T-helper 2 cell treated with Interferon-gamma antibody and Interleukin-4, amounts not matched to agents 5 μg/mL and 100 μg/mL, for 36 hours (primary cell): ENCODE measurements at regions not wholly inside any gene's neighbourhood (a gene's known extent, or its start where the extent isn't known, plus 50 kb on each side); places are given as distances from the start of the nearest gene placed in this dataset.
A peak's percentile ranks its signal among the peaks of the same experiment; 100 is the strongest.

Source experiments
- DNase-seq: peaks from one replicate; pipeline ENCODE4 v3.0.0; 2021; ENCODE audit warnings: low spot score
- H3K27ac Mint-ChIP-seq: one replicate; pipeline ENCODE4 v1.8.0; 2021; ENCODE audit warnings: mild to moderate bottlenecking, mixed read lengths
- H3K27me3 Mint-ChIP-seq: one replicate; pipeline ENCODE4 v1.8.0; 2021; ENCODE audit warnings: low read depth, mixed read lengths
- H3K36me3 Mint-ChIP-seq: one replicate; pipeline ENCODE4 v1.8.0; 2021; ENCODE audit warnings: low read depth, mixed read lengths
- H3K4me1 Mint-ChIP-seq: one replicate; pipeline ENCODE4 v1.8.0; 2021; ENCODE audit warnings: low read depth, mixed read lengths
- H3K4me3 Mint-ChIP-seq: one replicate; pipeline ENCODE4 v1.8.0; 2022; ENCODE audit warnings: mild to moderate bottlenecking, moderate library complexity, mixed read lengths
- H3K9me3 Mint-ChIP-seq: one replicate; pipeline ENCODE4 v1.8.0; 2021; ENCODE audit warnings: mixed read lengths

- no peaks in the 10 kb centered on the region for H3K27me3 Mint-ChIP-seq
- H3K9me3 Mint-ChIP-seq = peaks cover 3% of the 10 kb centered on the region
- H3K27ac Mint-ChIP-seq = no peak overlapping the region
- no peak for DNase-seq
- no peaks in the 10 kb centered on the region for H3K4me1 Mint-ChIP-seq
- H3K36me3 Mint-ChIP-seq = no peaks in the 10 kb centered on the region
- no peak overlapping the region for H3K4me3 Mint-ChIP-seq
Measured at GRCh38 chr9:92191801-92192200, 76.6 kb upstream of the SPTLC1 start.

GRCh38 chr9:92190536-92190790 lies 75.2 kb upstream of the SPTLC1 start:
- no peaks in the 10 kb centered on the region for H3K9me3 Mint-ChIP-seq

GRCh38 chr9:92189782-92190535 lies 74.7 kb upstream of the SPTLC1 start:
- no peaks in the 10 kb centered on the region for H3K27me3 Mint-ChIP-seq
- no peak overlapping the region for H3K4me3 Mint-ChIP-seq
- H3K36me3 Mint-ChIP-seq = no peaks in the 10 kb centered on the region
- no peaks in the 10 kb centered on the region for H3K4me1 Mint-ChIP-seq
- no peak overlapping the region for H3K27ac Mint-ChIP-seq
- no peaks in the 10 kb centered on the region for H3K9me3 Mint-ChIP-seq
- no peak for DNase-seq

More at GRCh38 chr9:92190536-92190790, 75.2 kb upstream of the SPTLC1 start:
- Mint-ChIP-seq H3K27me3 (no peaks in the 10 kb centered on the region), H3K27ac (no peak overlapping the region), H3K4me1 (no peaks in the 10 kb centered on the region), H3K4me3 (no peak overlapping the region), H3K36me3 (no peaks in the 10 kb centered on the region)
- DNase-seq = no peak

GRCh38 chr9:92188969-92189781 lies 74.0 kb upstream of the SPTLC1 start:
- Mint-ChIP-seq H3K36me3 (no peaks in the 10 kb centered on the region), H3K27me3 (peaks cover 1% of the 10 kb centered on the region), H3K27ac (no peak overlapping the region), H3K4me1 (no peaks in the 10 kb centered on the region), H3K4me3 (no peak overlapping the region), H3K9me3 (no peaks in the 10 kb centered on the region)
- DNase-seq = no peak

GRCh38 chr9:92187989-92188714 lies 72.9 kb upstream of the SPTLC1 start:
- H3K27ac Mint-ChIP-seq = no peak overlapping the region
- H3K4me3 Mint-ChIP-seq = no peak overlapping the region
- H3K4me1 Mint-ChIP-seq = no peaks in the 10 kb centered on the region
- no peaks in the 10 kb centered on the region for H3K9me3 Mint-ChIP-seq
- H3K36me3 Mint-ChIP-seq = no peaks in the 10 kb centered on the region
- peaks cover 7% of the 10 kb centered on the region for H3K27me3 Mint-ChIP-seq
- DNase-seq = no peak

- DNase-seq = no peak
- peak overlapping the region; percentile 1 for H3K27ac Mint-ChIP-seq
- no peaks in the 10 kb centered on the region for H3K4me1 Mint-ChIP-seq
- peaks cover 7% of the 10 kb centered on the region for H3K27me3 Mint-ChIP-seq
- no peaks in the 10 kb centered on the region for H3K36me3 Mint-ChIP-seq
- no peak overlapping the region for H3K4me3 Mint-ChIP-seq
- no peaks in the 10 kb centered on the region for H3K9me3 Mint-ChIP-seq
Measured at GRCh38 chr9:92187390-92187789, 72.2 kb upstream of the SPTLC1 start.

- Mint-ChIP-seq H3K27ac (no peak overlapping the region), H3K4me3 (no peak overlapping the region), H3K9me3 (no peaks in the 10 kb centered on the region), H3K36me3 (no peaks in the 10 kb centered on the region), H3K4me1 (no peaks in the 10 kb centered on the region), H3K27me3 (peaks cover 7% of the 10 kb centered on the region)
- no peak for DNase-seq
Measured at GRCh38 chr9:92186631-92187030, 71.4 kb upstream of the SPTLC1 start.

- H3K36me3 Mint-ChIP-seq = no peaks in the 10 kb centered on the region
- no peaks in the 10 kb centered on the region for H3K4me1 Mint-ChIP-seq
- no peaks in the 10 kb centered on the region for H3K9me3 Mint-ChIP-seq
- H3K27ac Mint-ChIP-seq = no peak overlapping the region
- DNase-seq = no peak
- H3K27me3 Mint-ChIP-seq = peaks cover 7% of the 10 kb centered on the region
- no peak overlapping the region for H3K4me3 Mint-ChIP-seq
Measured at GRCh38 chr9:92185681-92186080, 70.5 kb upstream of the SPTLC1 start.

- Mint-ChIP-seq H3K4me1 (no peaks in the 10 kb centered on the region), H3K36me3 (no peaks in the 10 kb centered on the region), H3K27ac (no peak overlapping the region), H3K27me3 (peaks cover 7% of the 10 kb centered on the region), H3K9me3 (no peaks in the 10 kb centered on the region), H3K4me3 (no peak overlapping the region)
- no peak for DNase-seq
Measured at GRCh38 chr9:92185096-92185495, 69.9 kb upstream of the SPTLC1 start.

- DNase-seq = no peak
- no peaks in the 10 kb centered on the region for H3K9me3 Mint-ChIP-seq
- H3K27ac Mint-ChIP-seq = no peak overlapping the region
- H3K36me3 Mint-ChIP-seq = no peaks in the 10 kb centered on the region
- H3K27me3 Mint-ChIP-seq = peaks cover 7% of the 10 kb centered on the region
- no peaks in the 10 kb centered on the region for H3K4me1 Mint-ChIP-seq
- no peak overlapping the region for H3K4me3 Mint-ChIP-seq
Measured at GRCh38 chr9:92184041-92184564, 68.9 kb upstream of the SPTLC1 start.

- H3K36me3 Mint-ChIP-seq = no peaks in the 10 kb centered on the region
- no peaks in the 10 kb centered on the region for H3K9me3 Mint-ChIP-seq
- H3K4me3 Mint-ChIP-seq = no peak overlapping the region
- no peak overlapping the region for H3K27ac Mint-ChIP-seq
- peaks cover 7% of the 10 kb centered on the region for H3K27me3 Mint-ChIP-seq
- no peaks in the 10 kb centered on the region for H3K4me1 Mint-ChIP-seq
- DNase-seq = no peak
Measured at GRCh38 chr9:92183449-92183848, 68.2 kb upstream of the SPTLC1 start.

- DNase-seq = no peak
- H3K4me1 Mint-ChIP-seq = no peaks in the 10 kb centered on the region
- H3K27me3 Mint-ChIP-seq = peaks cover 7% of the 10 kb centered on the region
- no peaks in the 10 kb centered on the region for H3K36me3 Mint-ChIP-seq
- no peaks in the 10 kb centered on the region for H3K9me3 Mint-ChIP-seq
- H3K4me3 Mint-ChIP-seq = no peak overlapping the region
- no peak overlapping the region for H3K27ac Mint-ChIP-seq
Measured at GRCh38 chr9:92181296-92181695, 66.1 kb upstream of the SPTLC1 start.

GRCh38 chr9:92180669-92181181 lies 65.5 kb upstream of the SPTLC1 start:
- H3K36me3 Mint-ChIP-seq = no peaks in the 10 kb centered on the region
- no peaks in the 10 kb centered on the region for H3K9me3 Mint-ChIP-seq
- no peak for DNase-seq
- no peak overlapping the region for H3K4me3 Mint-ChIP-seq
- H3K27ac Mint-ChIP-seq = no peak overlapping the region
- H3K27me3 Mint-ChIP-seq = peaks cover 7% of the 10 kb centered on the region
- no peaks in the 10 kb centered on the region for H3K4me1 Mint-ChIP-seq

GRCh38 chr9:92180002-92180400 lies 64.8 kb upstream of the SPTLC1 start:
- Mint-ChIP-seq H3K9me3 (no peaks in the 10 kb centered on the region), H3K27ac (no peak overlapping the region), H3K36me3 (no peaks in the 10 kb centered on the region), H3K4me1 (no peaks in the 10 kb centered on the region), H3K4me3 (no peak overlapping the region), H3K27me3 (peaks cover 7% of the 10 kb centered on the region)
- no peak for DNase-seq
